ENCODE measurements at regions not wholly inside any gene's neighbourhood (a gene's known extent, or its start where the extent isn't known, plus 50 kb on each side); places are given as distances from the start of the nearest gene placed in this dataset.

DNA sequence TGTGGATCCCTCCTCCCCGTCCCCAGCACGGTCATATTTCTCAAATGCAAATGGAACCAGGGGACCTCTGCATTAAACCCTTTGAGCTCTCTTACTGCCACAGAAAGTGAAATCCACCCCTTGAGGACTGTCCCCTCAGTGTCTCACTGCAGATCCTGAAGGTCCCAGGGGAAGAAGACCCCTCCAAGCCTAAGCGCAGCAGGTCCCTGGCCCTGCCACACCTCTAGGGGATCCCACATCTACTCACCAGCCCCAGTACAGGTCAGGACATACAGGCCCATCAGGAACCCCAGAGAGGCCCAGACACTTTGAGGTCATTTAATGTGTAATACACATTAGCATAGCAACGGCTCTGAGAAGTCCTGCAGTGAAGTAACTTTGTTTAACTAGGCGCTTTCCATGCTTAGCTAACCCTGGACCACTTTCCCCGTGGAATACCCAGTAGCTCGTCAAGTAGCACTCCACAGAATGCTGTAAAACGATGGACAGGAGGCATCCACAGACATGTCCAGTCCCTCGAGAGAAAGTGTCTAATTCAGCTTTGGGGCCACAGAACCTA lies 54.7 kb upstream of the ALDH1B1 start (continued):
- TF ChIP-seq PAF1 (CRISPR knock-in tag; IDR thresholded peaks at IDR 0.05) (no peak), ATF2 (CRISPR knock-in tag; IDR thresholded peaks at IDR 0.05) (no peak), ZUFSP (CRISPR knock-in tag; IDR thresholded peaks at IDR 0.05; ENCODE audit: borderline replicate concordance) (no peak), TCF7L2 (IDR thresholded peaks at IDR 0.05; ENCODE audit: low read depth, low read length) (no peak), ZNF124 (CRISPR knock-in tag; IDR thresholded peaks at IDR 0.05) (no peak), ZNF776 (CRISPR knock-in tag; IDR thresholded peaks at IDR 0.05) (no peak), TGIF2 (CRISPR knock-in tag; IDR thresholded peaks at IDR 0.05) (no peak), ZNF138 (CRISPR knock-in tag; IDR thresholded peaks at IDR 0.05; ENCODE audit: low read depth) (no peak), RBM39 (IDR thresholded peaks at IDR 0.05; ENCODE audit: low read depth, low read length, poor library complexity, severe bottlenecking) (no peak)
- TF ChIP-seq, protein P1, sequence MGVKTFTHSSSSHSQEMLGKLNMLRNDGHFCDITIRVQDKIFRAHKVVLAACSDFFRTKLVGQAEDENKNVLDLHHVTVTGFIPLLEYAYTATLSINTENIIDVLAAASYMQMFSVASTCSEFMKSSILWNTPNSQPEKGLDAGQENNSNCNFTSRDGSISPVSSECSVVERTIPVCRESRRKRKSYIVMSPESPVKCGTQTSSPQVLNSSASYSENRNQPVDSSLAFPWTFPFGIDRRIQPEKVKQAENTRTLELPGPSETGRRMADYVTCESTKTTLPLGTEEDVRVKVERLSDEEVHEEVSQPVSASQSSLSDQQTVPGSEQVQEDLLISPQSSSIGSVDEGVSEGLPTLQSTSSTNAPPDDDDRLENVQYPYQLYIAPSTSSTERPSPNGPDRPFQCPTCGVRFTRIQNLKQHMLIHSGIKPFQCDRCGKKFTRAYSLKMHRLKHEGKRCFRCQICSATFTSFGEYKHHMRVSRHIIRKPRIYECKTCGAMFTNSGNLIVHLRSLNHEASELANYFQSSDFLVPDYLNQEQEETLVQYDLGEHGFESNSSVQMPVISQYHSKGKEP (CRISPR knock-in tag; IDR thresholded peaks at IDR 0.05), result no peak
